ENCODE measurements at regions not wholly inside any gene's neighbourhood (a gene's known extent, or its start where the extent isn't known, plus 50 kb on each side); places are given as distances from the start of the nearest gene placed in this dataset.

GRCh38 chr11:97280347-97280746 lies 890.5 kb downstream of the JRKL start:
- DNase-seq (ENCODE audit: low spot score) (no peak), ATAC-seq (no peak)
- no peaks in the 10 kb centered on the region for H3K4me1 Mint-ChIP-seq (ENCODE audit: low read depth in 2 of 2)
- peaks cover 43% of the 10 kb centered on the region for H3K9me3 Mint-ChIP-seq
- H3K4me3 Mint-ChIP-seq: no peak overlapping the region
- H3K27ac Mint-ChIP-seq: no peak overlapping the region
- H3K27me3 Mint-ChIP-seq: no peaks in the 10 kb centered on the region
- H3K36me3 Mint-ChIP-seq: peaks cover 7% of the 10 kb centered on the region

DNA sequence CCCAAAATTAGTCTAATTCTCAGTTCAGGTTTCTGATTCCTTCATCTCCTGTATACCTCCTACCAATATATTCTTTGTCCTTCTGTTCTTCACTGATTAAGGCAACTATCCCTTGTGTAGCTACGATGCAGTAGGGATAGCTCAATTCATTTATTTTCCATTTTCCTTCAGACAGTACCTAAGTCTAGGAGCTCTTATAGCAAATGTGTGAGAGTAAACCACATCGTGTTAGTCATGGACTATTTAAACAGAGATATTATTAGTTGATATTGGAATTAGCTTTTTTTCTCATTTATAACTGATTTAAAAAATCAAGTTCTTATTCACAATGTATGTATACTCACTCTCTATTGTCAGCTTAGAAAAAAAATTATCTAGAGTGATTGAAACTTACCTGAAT lies 900.0 kb downstream of the JRKL start:
- peaks cover 12% of the 10 kb centered on the region for H3K9me3 Mint-ChIP-seq
- no peak for ATAC-seq
- no peak overlapping the region for H3K4me3 Mint-ChIP-seq
- DNase-seq (ENCODE audit: low spot score): no peak
- no peaks in the 10 kb centered on the region for H3K36me3 Mint-ChIP-seq
- H3K27ac Mint-ChIP-seq: no peak overlapping the region
- H3K4me1 Mint-ChIP-seq (ENCODE audit: low read depth in 2 of 2): no peaks in the 10 kb centered on the region
- no peaks in the 10 kb centered on the region for H3K27me3 Mint-ChIP-seq

GRCh38 chr11:97290464-97291041 lies 900.7 kb downstream of the JRKL start:
- no peaks in the 10 kb centered on the region for H3K27me3 Mint-ChIP-seq
- no peaks in the 10 kb centered on the region for H3K4me1 Mint-ChIP-seq (ENCODE audit: low read depth in 2 of 2)
- no peak overlapping the region for H3K4me3 Mint-ChIP-seq
- no peak for ATAC-seq
- no peak for DNase-seq (ENCODE audit: low spot score)
- H3K9me3 Mint-ChIP-seq: peaks cover 11% of the 10 kb centered on the region
- H3K27ac Mint-ChIP-seq: no peak overlapping the region
- no peaks in the 10 kb centered on the region for H3K36me3 Mint-ChIP-seq

GRCh38 chr11:97296301-97296700 lies 906.5 kb downstream of the JRKL start:
- H3K36me3 Mint-ChIP-seq: no peaks in the 10 kb centered on the region
- no peak overlapping the region for H3K4me3 Mint-ChIP-seq
- ATAC-seq (no peak), DNase-seq (ENCODE audit: low spot score) (no peak)
- no peaks in the 10 kb centered on the region for H3K27me3 Mint-ChIP-seq
- no peak overlapping the region for H3K27ac Mint-ChIP-seq
- H3K9me3 Mint-ChIP-seq: peaks cover 10% of the 10 kb centered on the region
- H3K4me1 Mint-ChIP-seq (ENCODE audit: low read depth in 2 of 2): no peaks in the 10 kb centered on the region

DNA sequence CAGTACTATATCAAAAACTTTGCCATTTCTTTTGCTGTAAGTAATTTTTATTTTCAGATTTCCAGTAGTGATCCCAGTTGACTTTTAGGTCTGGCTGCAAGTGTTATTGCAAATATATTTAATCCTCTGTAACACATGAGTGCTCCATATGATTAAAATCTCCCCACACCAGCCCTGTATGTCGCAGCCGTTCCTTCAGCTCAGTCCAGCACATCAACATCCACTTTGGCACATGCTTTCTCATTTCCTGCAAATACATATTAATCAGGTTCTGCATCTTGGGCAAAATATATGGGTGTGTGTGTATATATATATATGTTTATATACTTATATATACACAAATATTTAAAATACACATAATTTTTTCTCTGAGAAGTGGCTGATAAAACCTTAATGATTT lies 919.5 kb downstream of the JRKL start:
- no peaks in the 10 kb centered on the region for H3K27me3 Mint-ChIP-seq
- peaks cover 8% of the 10 kb centered on the region for H3K36me3 Mint-ChIP-seq
- H3K4me1 Mint-ChIP-seq (ENCODE audit: low read depth in 2 of 2): no peaks in the 10 kb centered on the region
- no peak for DNase-seq (ENCODE audit: low spot score)
- H3K4me3 Mint-ChIP-seq: no peak overlapping the region
- H3K9me3 Mint-ChIP-seq: peaks cover 10% of the 10 kb centered on the region
- ATAC-seq: no peak
- H3K27ac Mint-ChIP-seq: no peak overlapping the region

DNA sequence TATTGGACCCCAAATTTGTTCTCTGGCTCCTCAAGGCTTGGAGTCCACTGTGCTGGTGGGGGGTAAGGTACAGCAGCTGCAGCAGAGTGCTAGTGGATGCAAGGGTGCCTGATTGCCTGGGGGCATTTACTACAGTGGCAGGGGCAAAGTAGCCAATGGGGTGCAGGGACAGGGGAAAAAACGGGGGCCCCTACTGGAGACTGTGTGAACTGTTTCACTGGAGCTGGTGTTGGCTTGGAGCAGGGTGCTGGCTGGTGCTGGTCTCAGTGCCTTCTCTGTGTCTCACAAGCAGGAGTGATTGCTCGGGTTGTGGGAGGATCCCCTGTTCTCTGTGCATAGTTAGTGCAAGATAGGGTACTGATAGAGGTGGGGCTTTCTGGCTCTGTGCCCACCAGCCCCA lies 935.9 kb downstream of the JRKL start:
- Mint-ChIP-seq H3K27ac (no peak overlapping the region), H3K4me3 (no peak overlapping the region), H3K9me3 (peaks cover 3% of the 10 kb centered on the region), H3K27me3 (no peaks in the 10 kb centered on the region), H3K4me1 (ENCODE audit: low read depth in 2 of 2) (no peaks in the 10 kb centered on the region), H3K36me3 (peaks cover 9% of the 10 kb centered on the region)
- DNase-seq (ENCODE audit: low spot score): no peak
- no peak for ATAC-seq

DNA sequence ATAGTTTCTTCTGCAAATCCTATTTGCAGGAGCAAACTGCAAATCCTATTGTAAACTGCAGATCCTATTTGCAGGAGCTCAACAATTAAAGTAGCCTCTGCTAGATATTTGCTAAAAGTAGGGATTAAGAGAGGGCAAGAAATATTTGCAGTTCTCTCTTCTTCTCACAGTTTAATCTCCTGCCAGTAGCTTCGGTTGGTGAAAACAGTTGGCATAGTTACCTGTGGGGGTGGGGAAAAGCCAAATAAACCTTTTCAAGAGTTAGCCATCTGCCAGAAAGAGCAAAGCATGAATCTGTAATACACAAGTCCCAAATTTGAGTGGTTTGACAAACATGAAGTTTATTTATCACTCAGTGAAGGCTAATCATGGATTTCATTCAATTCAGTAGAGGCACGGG lies 942.5 kb downstream of the JRKL start:
- Mint-ChIP-seq H3K4me1 (ENCODE audit: low read depth in 2 of 2) (no peaks in the 10 kb centered on the region), H3K4me3 (no peak overlapping the region), H3K9me3 (peaks cover 16% of the 10 kb centered on the region), H3K36me3 (no peaks in the 10 kb centered on the region), H3K27me3 (no peaks in the 10 kb centered on the region), H3K27ac (no peak overlapping the region)
- DNase-seq (ENCODE audit: low spot score) (no peak), ATAC-seq (no peak)

GRCh38 chr11:97336064-97336463 lies 946.3 kb downstream of the JRKL start:
- H3K9me3 Mint-ChIP-seq: peaks cover 16% of the 10 kb centered on the region
- H3K27me3 Mint-ChIP-seq: no peaks in the 10 kb centered on the region

DNA sequence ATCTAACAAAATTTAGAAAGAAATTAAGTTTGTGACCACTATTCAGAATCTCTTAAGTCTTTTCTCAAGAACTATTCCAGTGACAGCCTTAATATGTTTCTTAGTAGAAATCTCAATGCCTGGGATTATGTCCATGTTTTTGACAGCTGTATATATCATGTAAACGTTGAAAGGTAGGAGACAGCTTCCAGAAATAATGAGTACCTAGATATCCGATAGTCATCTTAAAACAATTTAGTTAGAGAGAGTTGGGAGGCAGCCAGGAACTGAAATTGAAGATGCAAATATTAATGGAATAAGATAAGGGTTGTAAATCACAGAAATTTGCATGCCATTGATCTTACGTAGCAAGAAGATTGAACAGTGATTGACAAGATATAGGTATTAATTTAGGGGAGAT lies 955.2 kb downstream of the JRKL start:
- no peak overlapping the region for H3K4me3 Mint-ChIP-seq
- H3K4me1 Mint-ChIP-seq (ENCODE audit: low read depth in 2 of 2): no peaks in the 10 kb centered on the region

More at GRCh38 chr11:97336064-97336463, 946.3 kb downstream of the JRKL start:
- DNase-seq (ENCODE audit: low spot score) (no peak), ATAC-seq (no peak)
- Mint-ChIP-seq H3K36me3 (no peaks in the 10 kb centered on the region), H3K27ac (no peak overlapping the region), H3K4me3 (no peak overlapping the region), H3K4me1 (ENCODE audit: low read depth in 2 of 2) (no peaks in the 10 kb centered on the region)

DNA sequence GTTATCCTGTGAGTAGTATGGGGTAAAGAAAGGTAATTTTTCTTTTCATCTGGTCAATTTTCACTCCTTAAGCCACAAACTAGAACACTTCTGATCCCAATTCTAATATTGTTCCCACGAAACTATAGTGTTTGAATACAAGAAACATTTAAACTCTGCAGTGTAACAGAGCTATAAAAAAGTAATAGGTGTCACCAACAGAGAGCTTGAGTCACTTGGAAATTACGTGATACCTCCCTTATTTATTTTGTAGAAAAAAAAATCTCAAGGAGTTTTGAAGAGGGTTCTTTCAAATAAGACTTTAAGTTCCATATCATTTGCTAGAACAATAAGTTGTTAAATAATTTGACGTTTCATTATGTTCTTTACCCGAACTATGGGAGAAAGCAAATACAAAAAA lies 959.4 kb downstream of the JRKL start:
- Mint-ChIP-seq H3K4me3 (no peak overlapping the region), H3K9me3 (peaks cover 26% of the 10 kb centered on the region), H3K36me3 (peaks cover 5% of the 10 kb centered on the region), H3K27ac (no peak overlapping the region), H3K4me1 (ENCODE audit: low read depth in 2 of 2) (no peaks in the 10 kb centered on the region), H3K27me3 (no peaks in the 10 kb centered on the region)
- DNase-seq (ENCODE audit: low spot score) (no peak), ATAC-seq (no peak)

More for the DNA sequence above, 955.2 kb downstream of the JRKL start:
- DNase-seq (ENCODE audit: low spot score) (no peak), ATAC-seq (no peak)
- H3K27ac Mint-ChIP-seq: no peak overlapping the region
- H3K27me3 Mint-ChIP-seq: no peaks in the 10 kb centered on the region
- H3K36me3 Mint-ChIP-seq: peaks cover 5% of the 10 kb centered on the region
- H3K9me3 Mint-ChIP-seq: peaks cover 25% of the 10 kb centered on the region

GRCh38 chr11:97351939-97352338 lies 962.1 kb downstream of the JRKL start:
- no peak overlapping the region for H3K27ac Mint-ChIP-seq
- DNase-seq (ENCODE audit: low spot score) (no peak), ATAC-seq (no peak)
- no peak overlapping the region for H3K4me3 Mint-ChIP-seq
- no peaks in the 10 kb centered on the region for H3K27me3 Mint-ChIP-seq
- H3K4me1 Mint-ChIP-seq (ENCODE audit: low read depth in 2 of 2): no peaks in the 10 kb centered on the region
- H3K36me3 Mint-ChIP-seq: no peaks in the 10 kb centered on the region
- peaks cover 17% of the 10 kb centered on the region for H3K9me3 Mint-ChIP-seq

- Mint-ChIP-seq H3K27ac (no peak overlapping the region), H3K4me1 (ENCODE audit: low read depth in 2 of 2) (no peaks in the 10 kb centered on the region), H3K27me3 (no peaks in the 10 kb centered on the region), H3K9me3 (peaks cover 15% of the 10 kb centered on the region), H3K4me3 (no peak overlapping the region), H3K36me3 (no peaks in the 10 kb centered on the region)
- DNase-seq (ENCODE audit: low spot score) (no peak), ATAC-seq (no peak)
Observed at GRCh38 chr11:97354026-97354425, 964.2 kb downstream of the JRKL start.

DNA sequence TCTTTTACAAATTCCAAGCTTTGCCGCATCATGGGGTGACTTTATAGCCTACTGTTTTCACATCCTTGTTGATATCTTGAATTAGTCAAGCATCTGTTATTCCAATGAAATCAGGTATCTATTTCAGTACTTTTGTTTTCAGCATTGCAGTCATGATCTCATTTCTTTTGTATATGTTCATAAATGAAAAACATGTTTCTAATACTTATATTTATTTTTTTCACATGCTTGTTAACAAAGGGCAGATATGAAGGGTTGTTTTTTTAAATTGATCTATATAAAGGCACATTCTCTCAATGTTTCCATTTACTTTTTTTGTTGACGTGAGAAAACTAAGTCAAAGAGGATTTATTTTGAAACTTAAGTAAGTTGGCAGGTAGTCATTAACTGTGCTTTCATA lies 964.8 kb downstream of the JRKL start:
- DNase-seq (ENCODE audit: low spot score): no peak
- Mint-ChIP-seq H3K9me3 (peaks cover 15% of the 10 kb centered on the region), H3K27me3 (no peaks in the 10 kb centered on the region), H3K4me3 (no peak overlapping the region), H3K4me1 (ENCODE audit: low read depth in 2 of 2) (no peaks in the 10 kb centered on the region), H3K36me3 (no peaks in the 10 kb centered on the region), H3K27ac (no peak overlapping the region)
- no peak for ATAC-seq

GRCh38 chr11:97355230-97355629 lies 965.4 kb downstream of the JRKL start:
- H3K4me1 Mint-ChIP-seq (ENCODE audit: low read depth in 2 of 2): no peaks in the 10 kb centered on the region
- H3K36me3 Mint-ChIP-seq: no peaks in the 10 kb centered on the region
- H3K27me3 Mint-ChIP-seq: no peaks in the 10 kb centered on the region
- no peak overlapping the region for H3K4me3 Mint-ChIP-seq
- peaks cover 15% of the 10 kb centered on the region for H3K9me3 Mint-ChIP-seq
- H3K27ac Mint-ChIP-seq: no peak overlapping the region
- DNase-seq (ENCODE audit: low spot score): no peak
- ATAC-seq: no peak

GRCh38 chr11:97356144-97356543 lies 966.3 kb downstream of the JRKL start:
- DNase-seq (ENCODE audit: low spot score) (no peak), ATAC-seq (no peak)
- H3K4me1 Mint-ChIP-seq (ENCODE audit: low read depth in 2 of 2): no peaks in the 10 kb centered on the region
- peaks cover 11% of the 10 kb centered on the region for H3K9me3 Mint-ChIP-seq
- H3K27me3 Mint-ChIP-seq: no peaks in the 10 kb centered on the region
- no peaks in the 10 kb centered on the region for H3K36me3 Mint-ChIP-seq
- H3K4me3 Mint-ChIP-seq: no peak overlapping the region
- H3K27ac Mint-ChIP-seq: no peak overlapping the region
